Adrenal gland (tissue), 9 donors: ENCODE measurements at regions not wholly inside any gene's neighbourhood (a gene's known extent, or its start where the extent isn't known, plus 50 kb on each side); places are given as distances from the start of the nearest gene placed in this dataset.

Source experiments
- DNase-seq, 7 donors: peaks; one replicate each; pipeline ENCODE4 v3.0.0-alpha.2; 2019 to 2020
- H3K27ac ChIP-seq, 5 donors: fragments of 200-600 bp; sonication (generic) in 4 of 5; 1 replicate in 3 of 5; 2 replicates in 2 of 5; pipeline versions ENCODE4 v1.5.1 to v1.8.0; 2016 to 2020; ENCODE audit warnings: mild to moderate bottlenecking in 1 of 5
- H3K27me3 ChIP-seq: fragments of 200-600 bp; 2 replicates; pipeline ENCODE4 v1.8.0; 2021
- H3K36me3 ChIP-seq, 2 donors: fragments of 200-600 bp; replicated peaks in 1 of 2; 1 replicate in 1 of 2; 2 replicates in 1 of 2; pipeline versions ENCODE4 v1.5.1 to v1.8.0; 2018 to 2022
- H3K4me1 ChIP-seq, 2 donors: fragments of 200-600 bp; replicated peaks in 1 of 2; 1 replicate in 1 of 2; 2 replicates in 1 of 2; pipeline versions ENCODE4 v1.5.1 to v1.8.0; 2018 to 2021
- H3K4me3 ChIP-seq, 4 donors: fragments of 200-600 bp; sonication (generic) in 3 of 4; one replicate each; pipeline ENCODE4 v1.5.1; 2016 to 2018
- H3K9me3 ChIP-seq, 3 donors: fragments of 200-600 bp; sonication (generic) in 1 of 3; replicated peaks in 1 of 3; 1 replicate in 2 of 3; 2 replicates in 1 of 3; pipeline versions ENCODE4 v1.5.1 to v1.8.0; 2016 to 2021
- POLR2A ChIP-seq, 2 donors: fragments of 450-650 bp; IDR thresholded peaks; one replicate each; pipeline ENCODE4 v1.6.1; 2017; ENCODE audit warnings: antibody characterized with exemption in 2 of 2, mild to moderate bottlenecking in 2 of 2, moderate library complexity in 1 of 2
- WGBS, 4 donors: extraction: QIAGEN DNeasy Blood & Tissue Kit in 2 of 4; methylation state at CpG; one replicate each; pipeline versions ENCODE4 v1.1.5 to v1.1.7; 2013 to 2017; 5-methylcytosine and 5-hydroxymethylcytosine counted together
- intact Hi-C, 2 donors: fragments of 100-400 bp; cut with DNase I; formaldehyde crosslinking; loops; one replicate each; pipeline versions ENCODE4 v1.14.1 to v1.15.0; 2022 to 2023
- TF ChIP-seq, protein P1 (sequence below), 6 experiments: fragments of 450-650 bp in 4 of 6; fragments of 200-600 bp in 2 of 6; sonication (generic) in 1 of 6; IDR thresholded peaks; 1 replicate in 5 of 6; 2 replicates in 1 of 6; pipeline versions ENCODE4 v1.5.1 to v1.8.0; 2016 to 2021; ENCODE audit warnings: antibody characterized with exemption in 6 of 6, mild to moderate bottlenecking in 2 of 6, moderate library complexity in 1 of 6
- donor health status: healthy with polysubstance abuse.
- donor health status: Bipolar disorder and iron deficiency.
- donor health status: DM: yes; HTN: yes; CAD: no.
- donor health status: DM: no; HTN: no; CAD: no.
- donor health status: DM: no; HTN: no; CAD: no.

GRCh38 chr3:7957024-7957423 lies 544.6 kb upstream of the LMCD1 start:
- intact Hi-C loops = no loop called here
- H3K4me1 ChIP-seq = no peaks in the 10 kb centered on the region
- no peak overlapping the region for H3K27ac ChIP-seq
- no peak for DNase-seq
- H3K36me3 ChIP-seq = no peaks in the 10 kb centered on the region
- TF ChIP-seq, protein P1, sequence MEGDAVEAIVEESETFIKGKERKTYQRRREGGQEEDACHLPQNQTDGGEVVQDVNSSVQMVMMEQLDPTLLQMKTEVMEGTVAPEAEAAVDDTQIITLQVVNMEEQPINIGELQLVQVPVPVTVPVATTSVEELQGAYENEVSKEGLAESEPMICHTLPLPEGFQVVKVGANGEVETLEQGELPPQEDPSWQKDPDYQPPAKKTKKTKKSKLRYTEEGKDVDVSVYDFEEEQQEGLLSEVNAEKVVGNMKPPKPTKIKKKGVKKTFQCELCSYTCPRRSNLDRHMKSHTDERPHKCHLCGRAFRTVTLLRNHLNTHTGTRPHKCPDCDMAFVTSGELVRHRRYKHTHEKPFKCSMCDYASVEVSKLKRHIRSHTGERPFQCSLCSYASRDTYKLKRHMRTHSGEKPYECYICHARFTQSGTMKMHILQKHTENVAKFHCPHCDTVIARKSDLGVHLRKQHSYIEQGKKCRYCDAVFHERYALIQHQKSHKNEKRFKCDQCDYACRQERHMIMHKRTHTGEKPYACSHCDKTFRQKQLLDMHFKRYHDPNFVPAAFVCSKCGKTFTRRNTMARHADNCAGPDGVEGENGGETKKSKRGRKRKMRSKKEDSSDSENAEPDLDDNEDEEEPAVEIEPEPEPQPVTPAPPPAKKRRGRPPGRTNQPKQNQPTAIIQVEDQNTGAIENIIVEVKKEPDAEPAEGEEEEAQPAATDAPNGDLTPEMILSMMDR (IDR thresholded peaks at IDR 0.05) = no peak
- TF ChIP-seq POLR2A (IDR thresholded peaks at IDR 0.05) = no peak
- no peaks in the 10 kb centered on the region for H3K9me3 ChIP-seq
- no peaks in the 10 kb centered on the region for H3K27me3 ChIP-seq
- H3K4me3 ChIP-seq = no peak overlapping the region
- 82 to 91% (median 86%) methylated on average over 1 of the region's 1 CpG for WGBS, 4 donors

- Histone ChIP-seq H3K36me3 (no peaks in the 10 kb centered on the region), H3K4me3 (no peak overlapping the region), H3K4me1 (no peaks in the 10 kb centered on the region), H3K27me3 (no peaks in the 10 kb centered on the region), H3K9me3 (no peaks in the 10 kb centered on the region), H3K27ac (no peak overlapping the region)
- no peak for DNase-seq
- intact Hi-C loops = no loop called here
- TF ChIP-seq POLR2A (IDR thresholded peaks at IDR 0.05) = no peak
- TF ChIP-seq, protein P1 (IDR thresholded peaks at IDR 0.05) = no peak
- 93 to 96% (median 95%) methylated on average over 15 of the region's 15 CpGs for WGBS, 4 donors
These were observed 542.5 kb upstream of the LMCD1 start for GRCh38 chr3:7959094-7959493.

DNA sequence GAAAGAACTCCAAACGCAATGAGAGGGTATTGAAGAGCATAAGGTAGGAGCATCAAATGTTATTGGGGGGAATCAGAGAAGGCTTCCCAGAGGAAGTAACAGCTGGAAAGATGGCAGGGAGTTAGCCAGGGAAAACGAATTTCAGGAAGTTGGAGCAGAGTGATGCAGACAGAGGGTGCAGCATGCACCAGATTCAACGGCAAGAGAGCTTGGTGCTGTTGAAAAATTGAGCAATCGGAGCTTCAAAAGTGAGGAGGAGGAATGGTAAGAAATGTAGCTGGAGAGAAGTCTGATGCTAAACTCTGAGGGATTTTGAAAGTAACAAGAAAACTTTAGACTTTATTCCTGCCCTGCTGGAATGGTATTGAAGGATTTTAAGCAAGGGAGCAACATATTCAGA lies 541.0 kb upstream of the LMCD1 start:
- intact Hi-C loops = no loop called here
- no peak for TF ChIP-seq POLR2A (IDR thresholded peaks at IDR 0.05)
- TF ChIP-seq, protein P1 (IDR thresholded peaks at IDR 0.05) = no peak
- no peaks in the 10 kb centered on the region for H3K4me1 ChIP-seq
- no peaks in the 10 kb centered on the region for H3K27me3 ChIP-seq
- H3K36me3 ChIP-seq = no peaks in the 10 kb centered on the region
- DNase-seq = no peak
- no peaks in the 10 kb centered on the region for H3K9me3 ChIP-seq
- no peak overlapping the region for H3K27ac ChIP-seq
- peak overlapping the region in 1 of 4 donors; percentile 3 for H3K4me3 ChIP-seq
- 66 to 73% (median 67%) methylated on average over 4 of the region's 4 CpGs for whole genome bisulfite sequencing, 4 donors

DNA sequence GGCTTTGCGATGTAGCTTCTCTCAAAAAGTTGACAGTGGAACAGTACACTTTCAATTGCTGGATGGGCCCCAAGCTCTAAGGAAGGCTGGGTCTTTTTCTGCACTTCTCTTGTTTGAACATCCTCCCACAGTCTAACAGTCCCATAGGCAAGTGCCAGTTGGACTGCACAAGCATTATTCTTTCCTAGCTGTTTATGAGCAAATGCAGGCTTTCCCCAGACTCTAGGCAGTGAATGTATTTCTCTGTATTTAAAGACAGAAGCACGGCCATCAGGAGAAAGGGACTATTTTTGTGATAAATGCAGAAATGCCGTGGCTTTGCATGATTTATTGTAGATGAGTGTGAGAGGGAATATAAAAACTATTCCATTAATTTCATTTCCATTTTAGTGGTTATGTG lies 539.3 kb upstream of the LMCD1 start:
- Histone ChIP-seq H3K4me1 (no peaks in the 10 kb centered on the region), H3K27ac (no peak overlapping the region), H3K4me3 (no peak overlapping the region), H3K9me3 (no peaks in the 10 kb centered on the region), H3K27me3 (no peaks in the 10 kb centered on the region), H3K36me3 (no peaks in the 10 kb centered on the region)
- DNase-seq = no peak
- TF ChIP-seq, protein P1 (IDR thresholded peaks at IDR 0.05) = no peak
- no peak for TF ChIP-seq POLR2A (IDR thresholded peaks at IDR 0.05)
- WGBS, 4 donors = 28 to 65% (median 53%) methylated on average over 3 of the region's 3 CpGs
- intact Hi-C loops = no loop called here
